Endothelial cell of umbilical vein (primary cell): ENCODE measurements at regions not wholly inside any gene's neighbourhood (a gene's known extent, or its start where the extent isn't known, plus 50 kb on each side); places are given as distances from the start of the nearest gene placed in this dataset.

ENCODE experiments used
- EZH2 ChIP-seq: IDR thresholded peaks from 2 replicates; pipeline ENCODE4 v1.6.1; 2012; ENCODE audit warnings: borderline replicate concordance, low read depth, mild to moderate bottlenecking, moderate library complexity, low read length, inconsistent platforms; ENCODE audit not compliant: severe bottlenecking
- JUN ChIP-seq: IDR thresholded peaks from 2 replicates; pipeline ENCODE4 v1.6.1; 2011; ENCODE audit warnings: borderline replicate concordance, low read depth; ENCODE audit not compliant: insufficient read length, insufficient read depth
- MYC ChIP-seq: IDR thresholded peaks from one replicate; pipeline ENCODE4 v1.6.1; 2011; ENCODE audit warnings: mild to moderate bottlenecking, low read depth, low read length
- POLR2A ChIP-seq: IDR thresholded peaks from 2 replicates; pipeline ENCODE4 v1.6.1; 2012; ENCODE audit warnings: low read depth, mild to moderate bottlenecking, control low read depth, low read length
- POLR2AphosphoS5 ChIP-seq: IDR thresholded peaks from 2 replicates; pipeline ENCODE4 v1.6.1; 2012; ENCODE audit warnings: low read depth, mild to moderate bottlenecking, control low read depth, low read length, moderate library complexity; ENCODE audit not compliant: insufficient read depth
- TF ChIP-seq, protein P1 (sequence below), 2 donors: IDR thresholded peaks; 1 replicate in 1 of 2; 2 replicates in 1 of 2; pipeline ENCODE4 v1.5.1; 2011; ENCODE audit warnings: low read length in 2 of 2, mild to moderate bottlenecking in 2 of 2, moderate library complexity in 2 of 2, control low read depth in 1 of 2, inconsistent platforms in 1 of 2, low read depth in 1 of 2; ENCODE audit not compliant: insufficient read depth in 1 of 2; ENCODE audit errors: extremely low read depth in 1 of 2
- TF ChIP-seq, protein P2 (sequence below): IDR thresholded peaks from 2 replicates; pipeline ENCODE4 v1.6.1; 2011; ENCODE audit not compliant: insufficient read depth, insufficient read length

DNA sequence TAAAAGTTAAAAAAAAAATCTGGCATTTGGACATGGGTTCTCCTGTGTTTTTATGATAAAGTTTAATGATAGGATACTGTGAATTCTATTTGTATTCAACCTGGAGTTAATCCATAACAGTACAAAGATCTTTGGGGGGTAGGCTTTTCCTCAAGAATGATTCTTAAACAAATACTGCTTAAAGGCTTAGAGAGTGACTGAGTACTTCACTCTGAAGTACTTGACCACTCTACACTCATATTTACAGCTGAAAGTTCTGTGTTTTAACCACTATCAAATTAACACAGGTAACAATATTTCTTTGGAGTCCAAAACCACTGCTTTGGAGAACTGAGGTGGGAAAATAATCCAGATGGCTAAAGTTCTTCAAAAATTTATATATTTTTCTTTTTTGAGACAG, 74.2 kb upstream of the TMEM168 start:
- TF ChIP-seq, protein P1, sequence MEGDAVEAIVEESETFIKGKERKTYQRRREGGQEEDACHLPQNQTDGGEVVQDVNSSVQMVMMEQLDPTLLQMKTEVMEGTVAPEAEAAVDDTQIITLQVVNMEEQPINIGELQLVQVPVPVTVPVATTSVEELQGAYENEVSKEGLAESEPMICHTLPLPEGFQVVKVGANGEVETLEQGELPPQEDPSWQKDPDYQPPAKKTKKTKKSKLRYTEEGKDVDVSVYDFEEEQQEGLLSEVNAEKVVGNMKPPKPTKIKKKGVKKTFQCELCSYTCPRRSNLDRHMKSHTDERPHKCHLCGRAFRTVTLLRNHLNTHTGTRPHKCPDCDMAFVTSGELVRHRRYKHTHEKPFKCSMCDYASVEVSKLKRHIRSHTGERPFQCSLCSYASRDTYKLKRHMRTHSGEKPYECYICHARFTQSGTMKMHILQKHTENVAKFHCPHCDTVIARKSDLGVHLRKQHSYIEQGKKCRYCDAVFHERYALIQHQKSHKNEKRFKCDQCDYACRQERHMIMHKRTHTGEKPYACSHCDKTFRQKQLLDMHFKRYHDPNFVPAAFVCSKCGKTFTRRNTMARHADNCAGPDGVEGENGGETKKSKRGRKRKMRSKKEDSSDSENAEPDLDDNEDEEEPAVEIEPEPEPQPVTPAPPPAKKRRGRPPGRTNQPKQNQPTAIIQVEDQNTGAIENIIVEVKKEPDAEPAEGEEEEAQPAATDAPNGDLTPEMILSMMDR (IDR thresholded peaks at IDR 0.05; ENCODE audit: extremely low read depth in 1 of 2, insufficient read depth in 1 of 2, low read depth in 1 of 2, low read length in 2 of 2) = no peak
- TF ChIP-seq JUN (no peak), POLR2AphosphoS5 (no peak), EZH2 (no peak), POLR2A (no peak), MYC (no peak)
- TF ChIP-seq, protein P2, sequence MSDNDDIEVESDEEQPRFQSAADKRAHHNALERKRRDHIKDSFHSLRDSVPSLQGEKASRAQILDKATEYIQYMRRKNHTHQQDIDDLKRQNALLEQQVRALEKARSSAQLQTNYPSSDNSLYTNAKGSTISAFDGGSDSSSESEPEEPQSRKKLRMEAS = no peak
